ENCODE measurements at regions not wholly inside any gene's neighbourhood (a gene's known extent, or its start where the extent isn't known, plus 50 kb on each side); places are given as distances from the start of the nearest gene placed in this dataset.

- Mint-ChIP-seq H3K4me1 (no peaks in the 10 kb centered on the region), H3K36me3 (no peaks in the 10 kb centered on the region), H3K9me3 (peaks cover 4% of the 10 kb centered on the region), H3K27ac (no peak overlapping the region), H3K4me3 (no peak overlapping the region)
- no peak for DNase-seq (ENCODE audit: low spot score in 2 of 2)
- no peak for ATAC-seq
Measured at GRCh38 chr21:14712121-14712715, 166.1 kb upstream of the SAMSN1 start.

DNA sequence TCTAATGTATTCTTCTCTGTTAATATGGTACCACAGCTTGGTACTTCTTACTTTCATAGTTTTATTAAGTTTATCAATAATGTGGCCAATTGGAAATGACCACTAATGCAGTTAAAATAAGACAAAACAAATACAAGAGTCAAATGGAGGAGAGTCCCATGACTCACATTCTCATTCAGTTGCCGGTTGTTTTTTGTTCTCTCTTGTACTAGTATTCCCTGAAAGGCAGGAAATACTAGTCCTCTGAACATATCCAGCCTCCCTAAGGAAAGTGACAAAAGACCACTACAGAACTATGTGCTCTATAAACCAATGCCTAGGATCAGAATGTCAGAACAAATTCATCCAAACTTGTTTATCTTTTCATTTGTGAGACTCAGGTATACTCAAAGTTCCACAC lies 165.2 kb upstream of the SAMSN1 start:
- H3K4me3 Mint-ChIP-seq: no peak overlapping the region
- H3K9me3 Mint-ChIP-seq: peaks cover 4% of the 10 kb centered on the region
- ATAC-seq: no peak
- no peak for DNase-seq (ENCODE audit: low spot score in 2 of 2)
- H3K4me1 Mint-ChIP-seq: no peaks in the 10 kb centered on the region
- H3K36me3 Mint-ChIP-seq: no peaks in the 10 kb centered on the region
- H3K27ac Mint-ChIP-seq: no peak overlapping the region

DNA sequence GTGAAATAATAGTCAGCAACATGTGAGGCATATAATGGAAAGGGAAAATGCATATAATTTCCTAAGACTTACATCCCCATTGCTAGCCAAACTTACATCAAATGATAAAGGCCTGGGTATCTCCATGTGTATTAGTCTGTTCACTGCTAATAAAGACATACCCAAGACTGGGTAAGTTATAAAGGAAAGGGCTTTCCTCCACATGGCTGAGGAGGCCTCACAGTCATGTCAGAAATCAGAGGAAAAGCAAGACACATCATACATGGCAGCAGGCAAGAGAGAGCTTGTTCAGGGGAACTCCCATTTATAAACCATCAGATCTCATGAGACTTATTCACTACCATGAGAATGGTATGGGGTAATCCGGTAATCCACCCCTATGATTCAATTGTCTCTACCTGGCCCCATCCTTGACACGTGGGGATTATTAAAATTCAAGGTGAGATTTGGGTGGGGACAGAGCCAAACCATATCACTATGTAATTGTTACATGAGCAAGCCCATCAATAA lies 161.5 kb upstream of the SAMSN1 start:
- ATAC-seq (no peak), DNase-seq (ENCODE audit: low spot score in 2 of 2) (no peak)
- Mint-ChIP-seq H3K9me3 (no peaks in the 10 kb centered on the region), H3K4me1 (no peaks in the 10 kb centered on the region), H3K36me3 (no peaks in the 10 kb centered on the region), H3K4me3 (no peak overlapping the region), H3K27ac (no peak overlapping the region)

GRCh38 chr21:14706712-14707510 lies 160.8 kb upstream of the SAMSN1 start:
- no peaks in the 10 kb centered on the region for H3K9me3 Mint-ChIP-seq
- no peaks in the 10 kb centered on the region for H3K4me1 Mint-ChIP-seq
- no peaks in the 10 kb centered on the region for H3K36me3 Mint-ChIP-seq
- ATAC-seq (no peak), DNase-seq (ENCODE audit: low spot score in 2 of 2) (no peak)
- no peak overlapping the region for H3K27ac Mint-ChIP-seq
- H3K4me3 Mint-ChIP-seq: no peak overlapping the region

- Mint-ChIP-seq H3K4me1 (no peaks in the 10 kb centered on the region), H3K27ac (no peak overlapping the region), H3K4me3 (no peak overlapping the region), H3K36me3 (no peaks in the 10 kb centered on the region), H3K9me3 (no peaks in the 10 kb centered on the region)
- DNase-seq (ENCODE audit: low spot score in 2 of 2): no peak
- ATAC-seq: no peak
Measured at GRCh38 chr21:14699433-14700407, 153.6 kb upstream of the SAMSN1 start.

DNA sequence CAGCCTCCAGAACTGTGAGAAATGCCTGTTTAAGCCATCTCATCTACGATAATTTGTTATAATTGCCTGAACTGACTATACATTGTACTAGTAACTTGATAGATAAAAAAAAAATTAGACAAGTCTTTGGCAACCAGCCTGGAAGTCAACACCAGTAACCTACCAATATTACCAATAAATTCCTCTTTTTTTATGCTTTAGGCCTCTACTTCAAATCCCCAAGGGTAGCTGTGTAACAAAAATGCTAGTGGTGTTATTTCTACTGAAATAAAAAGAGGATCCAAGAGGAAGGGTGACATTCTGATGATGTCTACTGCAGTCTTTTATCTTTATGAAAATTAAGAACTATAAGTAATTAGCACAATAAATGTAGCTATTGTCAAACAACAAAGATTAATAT lies 151.7 kb upstream of the SAMSN1 start:
- H3K4me3 Mint-ChIP-seq: no peak overlapping the region
- no peak overlapping the region for H3K27ac Mint-ChIP-seq

GRCh38 chr21:14694817-14695216 lies 148.7 kb upstream of the SAMSN1 start:
- Mint-ChIP-seq H3K9me3 (peaks cover 1% of the 10 kb centered on the region), H3K27ac (no peak overlapping the region), H3K36me3 (no peaks in the 10 kb centered on the region), H3K4me3 (no peak overlapping the region), H3K4me1 (peaks cover 6% of the 10 kb centered on the region)
- DNase-seq (ENCODE audit: low spot score in 2 of 2): no peak
- ATAC-seq: no peak

More for the DNA sequence above, 151.7 kb upstream of the SAMSN1 start:
- Mint-ChIP-seq H3K4me1 (no peaks in the 10 kb centered on the region), H3K9me3 (no peaks in the 10 kb centered on the region), H3K36me3 (no peaks in the 10 kb centered on the region)
- ATAC-seq (no peak), DNase-seq (ENCODE audit: low spot score in 2 of 2) (no peak)

DNA sequence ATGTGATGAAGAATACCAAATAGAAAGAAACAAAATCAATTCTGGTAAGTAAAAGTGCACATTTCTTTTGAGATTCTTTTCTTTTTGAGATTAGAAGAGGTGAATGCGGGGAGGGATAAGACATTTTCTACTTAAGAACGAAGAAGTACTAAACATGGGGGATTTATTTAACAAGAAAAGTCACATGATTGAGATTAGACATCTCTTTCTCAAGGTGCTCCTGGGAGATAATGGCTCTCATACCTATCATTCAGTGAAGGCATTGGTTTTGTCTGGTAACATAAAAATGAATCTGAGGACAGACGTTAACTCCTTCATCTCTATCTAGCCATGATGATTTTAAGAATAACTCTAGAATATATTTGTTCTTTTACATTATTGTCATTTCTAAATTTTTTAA lies 147.9 kb upstream of the SAMSN1 start:
- peaks cover 6% of the 10 kb centered on the region for H3K4me1 Mint-ChIP-seq
- H3K36me3 Mint-ChIP-seq: no peaks in the 10 kb centered on the region
- ATAC-seq (no peak), DNase-seq (ENCODE audit: low spot score in 2 of 2) (no peak)
- no peak overlapping the region for H3K4me3 Mint-ChIP-seq
- no peak overlapping the region for H3K27ac Mint-ChIP-seq
- peaks cover 5% of the 10 kb centered on the region for H3K9me3 Mint-ChIP-seq

DNA sequence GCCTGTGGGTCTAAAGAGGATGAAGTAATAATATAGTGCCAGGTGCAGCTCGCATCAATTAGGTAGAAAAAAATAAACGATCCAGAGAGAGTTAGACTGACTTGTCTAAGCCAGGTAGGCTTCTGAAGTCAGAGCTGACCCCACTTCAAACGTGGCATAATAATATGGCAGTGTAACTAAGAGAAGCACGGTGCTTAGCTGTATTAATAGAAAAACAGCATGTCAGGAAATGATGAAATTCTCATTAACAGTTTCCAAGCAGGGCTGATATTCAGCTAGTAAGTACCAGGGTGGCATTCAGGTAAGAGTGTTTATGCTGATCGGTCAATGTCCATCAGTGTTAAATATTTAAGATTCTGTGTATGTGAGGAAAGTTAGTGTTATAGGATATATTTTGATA lies 145.8 kb upstream of the SAMSN1 start:
- ATAC-seq: no peak
- H3K27ac Mint-ChIP-seq: no peak overlapping the region
- peaks cover 13% of the 10 kb centered on the region for H3K4me1 Mint-ChIP-seq

DNA sequence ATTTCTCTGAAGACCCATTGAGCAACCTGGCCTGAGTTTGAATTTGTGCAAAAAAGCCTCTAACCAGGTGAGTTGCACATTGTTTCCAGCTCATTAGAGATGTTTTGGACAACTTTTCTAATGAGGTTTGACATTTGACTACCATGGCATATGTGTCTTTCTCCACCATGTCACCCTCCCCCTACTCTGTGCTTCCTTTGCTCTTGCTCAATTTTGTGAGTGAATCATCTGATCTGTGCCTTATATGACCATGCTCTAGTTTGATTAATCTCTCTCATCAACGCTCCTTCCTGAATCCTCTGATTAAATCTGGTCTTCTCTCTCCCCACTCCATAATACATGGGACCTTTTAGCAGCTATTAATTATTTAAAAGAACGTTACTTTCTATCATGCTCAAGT lies 144.8 kb upstream of the SAMSN1 start:
- no peak for DNase-seq (ENCODE audit: low spot score in 2 of 2)
- ATAC-seq: no peak
- Mint-ChIP-seq H3K27ac (no peak overlapping the region), H3K4me1 (peaks cover 17% of the 10 kb centered on the region), H3K36me3 (no peaks in the 10 kb centered on the region), H3K4me3 (no peak overlapping the region), H3K9me3 (peaks cover 6% of the 10 kb centered on the region)

More for the DNA sequence above, 145.8 kb upstream of the SAMSN1 start:
- peaks cover 6% of the 10 kb centered on the region for H3K9me3 Mint-ChIP-seq
- H3K4me3 Mint-ChIP-seq: no peak overlapping the region
- DNase-seq (ENCODE audit: low spot score in 2 of 2): no peak
- H3K36me3 Mint-ChIP-seq: no peaks in the 10 kb centered on the region

- no peak for DNase-seq (ENCODE audit: low spot score in 2 of 2)
- Mint-ChIP-seq H3K4me1 (peaks cover 17% of the 10 kb centered on the region), H3K4me3 (no peak overlapping the region), H3K9me3 (peaks cover 6% of the 10 kb centered on the region), H3K27ac (no peak overlapping the region), H3K36me3 (no peaks in the 10 kb centered on the region)
- ATAC-seq: no peak
Measured at GRCh38 chr21:14688936-14689335, 142.8 kb upstream of the SAMSN1 start.

- Mint-ChIP-seq H3K4me1 (peaks cover 20% of the 10 kb centered on the region), H3K9me3 (peaks cover 6% of the 10 kb centered on the region), H3K36me3 (no peaks in the 10 kb centered on the region), H3K27ac (no peak overlapping the region), H3K4me3 (no peak overlapping the region)
- DNase-seq (ENCODE audit: low spot score in 2 of 2) (no peak), ATAC-seq (no peak)
Measured at GRCh38 chr21:14688412-14688811, 142.3 kb upstream of the SAMSN1 start.

GRCh38 chr21:14687268-14687625 lies 141.1 kb upstream of the SAMSN1 start:
- peaks cover 6% of the 10 kb centered on the region for H3K9me3 Mint-ChIP-seq
- H3K4me1 Mint-ChIP-seq: peaks cover 23% of the 10 kb centered on the region
- no peak overlapping the region for H3K4me3 Mint-ChIP-seq
- ATAC-seq: peak; percentile 88
- DNase-seq (ENCODE audit: low spot score in 2 of 2): no peak
- H3K36me3 Mint-ChIP-seq: no peaks in the 10 kb centered on the region
- no peak overlapping the region for H3K27ac Mint-ChIP-seq

DNA sequence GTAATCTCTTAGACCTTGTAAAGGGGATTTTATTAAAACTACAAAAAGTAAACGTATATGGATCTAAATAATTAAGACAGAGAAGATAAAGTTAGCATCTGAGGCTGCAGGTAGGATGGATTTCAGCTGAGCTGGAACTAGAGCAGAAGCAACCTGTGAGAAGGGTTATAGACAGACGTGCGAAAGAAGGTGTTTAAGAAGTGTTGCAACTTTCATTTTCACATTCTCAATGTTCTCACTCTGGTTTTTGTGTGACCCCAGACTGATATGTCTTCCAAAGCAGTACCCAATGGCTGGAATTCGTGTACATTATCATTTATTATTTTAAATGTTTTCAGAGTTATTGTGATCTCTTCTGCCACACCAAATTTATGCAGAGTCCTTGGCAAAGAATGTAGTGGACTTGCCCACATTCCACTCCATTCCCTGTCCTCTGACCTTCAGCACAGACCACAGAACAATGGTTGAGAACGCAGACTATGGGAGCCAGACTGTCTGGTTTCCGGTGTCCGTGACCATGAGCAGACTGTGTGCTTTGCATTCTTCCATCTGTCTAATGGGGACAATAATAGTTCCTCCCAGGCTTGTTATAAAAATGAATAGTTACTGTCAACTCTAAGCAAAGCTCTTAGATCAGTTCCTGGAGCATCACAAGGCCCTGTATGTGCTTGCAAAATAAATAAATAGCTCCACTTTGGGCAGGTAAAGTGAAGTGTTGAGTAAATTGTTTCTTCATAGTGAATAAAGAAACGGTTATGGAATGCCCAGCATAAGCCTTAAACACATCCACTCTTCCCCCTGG lies 140.6 kb upstream of the SAMSN1 start:
- Mint-ChIP-seq H3K9me3 (peaks cover 6% of the 10 kb centered on the region), H3K4me1 (peaks cover 23% of the 10 kb centered on the region), H3K36me3 (no peaks in the 10 kb centered on the region), H3K4me3 (no peak overlapping the region), H3K27ac (no peak overlapping the region)
- peak; percentile 66 for ATAC-seq
- no peak for DNase-seq (ENCODE audit: low spot score in 2 of 2)

DNA sequence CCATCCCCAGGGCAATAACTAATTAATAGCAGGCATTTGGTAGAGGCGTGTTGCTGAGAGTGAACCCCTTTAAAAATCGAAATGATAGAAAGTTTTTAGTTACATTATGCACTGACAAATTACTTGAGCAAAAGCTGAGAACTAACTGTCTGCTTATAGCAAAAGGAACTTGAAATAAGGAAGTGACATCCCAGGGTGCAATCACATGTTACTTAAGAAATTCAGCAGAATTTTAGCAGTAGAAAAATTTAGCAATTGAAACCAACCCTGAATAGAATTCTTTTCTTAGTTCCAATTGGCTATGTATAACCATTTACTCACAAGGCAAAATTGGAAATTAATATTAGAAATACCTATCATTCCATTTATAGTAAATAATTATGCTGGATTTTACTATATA lies 139.5 kb upstream of the SAMSN1 start:
- no peaks in the 10 kb centered on the region for H3K36me3 Mint-ChIP-seq
- H3K27ac Mint-ChIP-seq: no peak overlapping the region
- H3K9me3 Mint-ChIP-seq: peaks cover 6% of the 10 kb centered on the region
- no peak overlapping the region for H3K4me3 Mint-ChIP-seq
- DNase-seq (ENCODE audit: low spot score in 2 of 2) (no peak), ATAC-seq (no peak)
- H3K4me1 Mint-ChIP-seq: peaks cover 22% of the 10 kb centered on the region
